ENCODE measurements at regions not wholly inside any gene's neighbourhood (a gene's known extent, or its start where the extent isn't known, plus 50 kb on each side); places are given as distances from the start of the nearest gene placed in this dataset.

- TF ChIP-seq MEIS2 (CRISPR knock-in tag; IDR thresholded peaks at IDR 0.05) (no peak), RFXAP (CRISPR knock-in tag; IDR thresholded peaks at IDR 0.05; ENCODE audit: borderline replicate concordance) (no peak), MAZ (IDR thresholded peaks at IDR 0.05; ENCODE audit: borderline replicate concordance, low read depth, low read length) (no peak), MAZ (CRISPR knock-in tag; IDR thresholded peaks at IDR 0.05; ENCODE audit: low read depth) (no peak), ZFP41 (CRISPR knock-in tag; IDR thresholded peaks at IDR 0.05; ENCODE audit: borderline replicate concordance) (no peak), BRF2 (CRISPR knock-in tag; IDR thresholded peaks at IDR 0.05) (no peak), NFIB (CRISPR knock-in tag; IDR thresholded peaks at IDR 0.05; ENCODE audit: borderline replicate concordance) (no peak), ASH2L (IDR thresholded peaks at IDR 0.05; ENCODE audit: insufficient read length, low read depth, low read length) (no peak)
Measured at GRCh38 chr5:125560476-125561225, 814.2 kb upstream of the ZNF608 start.

All from HepG2 (cell line).